ENCODE measurements at regions not wholly inside any gene's neighbourhood (a gene's known extent, or its start where the extent isn't known, plus 50 kb on each side); places are given as distances from the start of the nearest gene placed in this dataset.
"Not testable (repeated sequence)": the region's sequence is repeated elsewhere in the genome, so short reads cannot be mapped to it uniquely, and the experiment has no call there.

DNA sequence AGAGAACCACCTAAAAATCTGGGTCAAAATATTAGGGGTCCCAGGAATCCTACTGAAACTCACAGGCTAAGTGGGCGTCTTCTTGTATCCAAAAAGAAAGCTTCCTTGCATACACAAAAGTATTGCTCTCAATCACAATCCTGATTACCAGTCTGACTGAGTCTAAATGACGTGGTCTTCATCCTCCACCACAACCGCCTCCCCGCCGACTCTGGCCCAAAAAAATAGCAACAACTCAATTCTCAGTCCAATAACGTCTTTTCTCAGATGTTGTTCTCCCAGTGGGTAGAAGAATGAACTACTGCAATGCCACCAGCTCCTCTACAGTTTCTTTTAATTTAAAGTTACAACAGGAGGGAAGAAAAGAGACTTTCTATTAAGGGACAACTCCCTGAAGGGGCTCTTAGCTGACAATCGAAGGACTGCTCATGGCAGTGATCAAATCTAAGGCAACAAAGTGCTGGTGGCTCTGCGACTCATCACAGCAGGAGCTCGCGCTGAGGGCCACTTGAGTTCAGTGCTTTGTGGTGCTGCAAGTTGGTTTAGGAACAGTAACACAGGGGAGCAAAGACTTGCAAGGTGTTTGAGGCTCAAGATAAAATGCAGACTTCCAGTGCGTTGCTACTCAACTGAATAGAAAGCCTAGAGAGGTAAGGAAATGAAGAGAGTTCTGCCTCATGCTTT, 394.1 kb downstream of the BCAT1 start:
- no peak for DNase-seq

- no peak for DNase-seq
Observed at GRCh38 chr12:24553259-24553658, 395.6 kb downstream of the BCAT1 start.

GRCh38 chr12:24551163-24551786, 397.6 kb downstream of the BCAT1 start:
- DNase-seq = peak; percentile 38

DNA sequence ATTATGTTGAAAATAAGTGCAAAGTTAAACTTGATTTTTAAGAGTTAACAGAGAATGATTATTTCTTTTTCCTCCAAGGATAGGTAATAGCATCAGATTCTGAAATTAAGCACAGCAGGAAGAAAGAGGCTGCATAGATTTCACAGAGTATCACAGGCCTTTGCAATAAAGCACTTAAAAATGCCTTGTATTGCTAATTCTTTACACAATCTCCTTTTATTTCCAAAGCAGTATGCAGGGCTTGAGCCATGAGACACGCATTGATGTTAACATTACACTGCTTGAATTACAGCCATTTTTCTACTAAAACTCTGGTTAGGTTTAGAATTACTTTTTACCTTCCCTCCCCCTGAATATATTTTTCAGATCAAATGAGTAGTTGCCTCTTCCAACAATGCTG, 398.3 kb downstream of the BCAT1 start:
- DNase-seq = no peak

DNA sequence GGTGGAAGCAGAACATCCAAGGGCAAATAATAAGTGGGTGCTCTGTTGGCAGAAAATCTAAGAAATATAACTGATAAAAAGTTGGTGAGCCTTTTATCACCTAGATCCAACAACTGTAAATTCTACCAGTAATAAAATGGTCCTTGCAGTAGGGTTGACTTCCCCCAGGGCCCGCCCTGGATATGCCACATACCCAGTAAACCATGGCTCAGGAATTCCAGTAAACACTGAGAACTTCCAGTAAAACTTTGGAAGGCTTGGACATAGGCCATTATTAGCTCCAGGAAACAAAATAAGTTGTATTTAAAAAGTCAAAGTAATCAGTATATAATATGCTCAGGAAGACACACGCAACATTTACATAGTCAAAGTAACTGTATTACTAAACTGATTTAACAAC, 402.2 kb downstream of the BCAT1 start:
- DNase-seq = no peak

GRCh38 chr12:24546084-24546483, 402.8 kb downstream of the BCAT1 start:
- DNase-seq = no peak

GRCh38 chr12:24544368-24544767, 404.5 kb downstream of the BCAT1 start:
- no peak for DNase-seq

DNA sequence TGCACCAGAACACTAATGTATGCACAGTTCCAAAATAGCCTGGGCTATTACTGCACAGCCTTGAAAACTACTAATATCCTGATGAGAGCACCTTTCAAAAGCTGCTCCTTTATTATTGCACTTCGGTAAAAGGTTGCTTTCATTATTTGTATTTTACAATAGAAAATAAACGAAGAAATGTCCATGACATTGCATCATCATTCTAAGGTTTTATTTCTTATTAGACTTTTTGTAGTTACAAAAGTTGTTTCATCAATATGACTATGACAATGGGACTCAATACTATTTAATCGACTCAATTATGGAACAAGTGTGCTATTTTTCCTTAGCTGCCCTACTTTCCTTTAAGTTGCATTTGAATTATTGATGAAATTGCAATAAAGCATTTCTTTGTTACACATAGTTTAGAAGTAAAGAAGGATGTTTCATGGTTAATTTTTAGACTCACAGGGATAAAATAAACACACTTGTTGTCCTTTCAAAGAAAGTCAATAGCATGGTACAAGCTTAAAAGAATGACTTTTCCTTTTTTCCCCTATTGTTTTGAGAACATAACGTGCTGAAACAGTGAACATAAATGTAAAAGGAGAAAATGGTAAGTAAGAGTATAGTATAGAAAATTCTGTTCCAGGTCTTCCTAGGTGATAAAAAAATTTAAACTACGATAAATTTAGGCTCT, 407.6 kb downstream of the BCAT1 start:
- DNase-seq = no peak

DNA sequence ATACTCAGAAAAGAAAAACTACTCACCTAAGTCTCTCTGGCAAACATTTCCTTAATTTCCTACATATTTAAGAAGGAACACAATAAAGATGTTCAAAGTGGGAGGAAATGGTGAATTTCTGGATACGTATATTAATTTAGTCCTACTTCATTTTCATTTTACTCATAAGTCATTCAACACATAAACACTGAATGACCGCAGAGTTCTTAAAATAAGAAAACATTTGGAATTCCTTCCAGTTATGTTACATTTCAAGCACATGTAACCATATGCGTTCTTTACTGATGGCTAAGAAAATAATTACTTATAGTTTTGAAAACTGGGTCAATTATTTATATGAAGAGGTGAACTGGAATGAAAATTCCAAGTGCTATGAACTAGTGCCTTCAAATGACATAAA, 409.3 kb downstream of the BCAT1 start:
- no peak for DNase-seq

DNA sequence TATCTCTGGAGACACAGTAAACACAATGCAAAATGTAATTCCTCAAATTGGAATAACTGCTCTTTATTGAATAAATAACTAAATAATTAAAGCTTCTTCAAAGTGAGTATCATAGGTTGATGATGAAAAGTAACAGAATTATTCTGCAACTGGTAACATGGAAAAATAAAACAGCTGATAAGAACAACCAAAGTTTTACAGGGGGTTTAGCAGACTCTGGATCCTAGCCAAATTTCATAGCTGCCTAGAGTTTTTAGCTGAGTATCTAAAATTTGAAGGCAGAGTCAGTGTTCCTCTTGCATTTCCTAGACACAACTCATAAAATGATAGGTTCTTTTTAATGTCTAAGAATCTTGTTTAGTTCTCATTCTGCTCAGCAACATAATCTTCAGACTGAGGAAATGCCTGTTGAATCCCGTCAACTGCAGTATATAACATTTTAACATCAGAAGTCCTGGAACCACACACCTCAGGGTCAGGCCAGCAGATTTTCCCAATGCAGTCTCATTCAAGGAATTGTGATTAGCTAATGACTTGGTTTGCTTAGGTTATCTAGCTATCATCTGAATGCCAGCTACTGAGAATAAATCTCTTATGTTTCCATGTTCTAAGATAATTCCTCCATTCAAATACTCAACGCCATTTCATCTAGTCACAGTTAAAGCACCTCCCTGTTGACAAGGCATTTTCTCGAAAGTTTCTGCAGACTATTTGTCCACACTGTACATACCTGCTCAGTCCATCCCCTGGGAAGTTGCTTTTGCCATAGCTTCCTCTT, 411.6 kb downstream of the BCAT1 start:
- DNase-seq = no peak

GRCh38 chr12:24535334-24536069, 413.4 kb downstream of the BCAT1 start:
- DNase-seq = no peak

DNA sequence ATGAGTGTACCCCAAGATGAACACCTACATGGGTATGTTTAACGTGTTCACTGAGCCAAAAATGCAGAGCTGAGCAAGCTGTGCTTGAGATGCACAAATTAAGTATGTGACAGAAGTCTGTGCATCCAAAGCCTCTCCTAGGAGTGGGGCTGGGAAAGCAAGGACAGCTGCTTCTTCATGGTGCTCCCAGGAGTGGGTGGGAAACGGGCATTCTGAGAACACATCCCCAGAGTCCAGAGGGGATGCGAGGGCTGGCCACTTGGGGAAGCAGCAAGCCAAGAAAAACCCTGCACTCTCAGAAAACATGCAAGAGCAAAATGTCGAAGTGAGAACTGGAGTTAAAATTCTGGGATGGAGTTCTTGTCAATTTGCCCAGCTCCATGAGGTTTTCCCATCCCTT, 414.3 kb downstream of the BCAT1 start:
- DNase-seq = no peak

DNA sequence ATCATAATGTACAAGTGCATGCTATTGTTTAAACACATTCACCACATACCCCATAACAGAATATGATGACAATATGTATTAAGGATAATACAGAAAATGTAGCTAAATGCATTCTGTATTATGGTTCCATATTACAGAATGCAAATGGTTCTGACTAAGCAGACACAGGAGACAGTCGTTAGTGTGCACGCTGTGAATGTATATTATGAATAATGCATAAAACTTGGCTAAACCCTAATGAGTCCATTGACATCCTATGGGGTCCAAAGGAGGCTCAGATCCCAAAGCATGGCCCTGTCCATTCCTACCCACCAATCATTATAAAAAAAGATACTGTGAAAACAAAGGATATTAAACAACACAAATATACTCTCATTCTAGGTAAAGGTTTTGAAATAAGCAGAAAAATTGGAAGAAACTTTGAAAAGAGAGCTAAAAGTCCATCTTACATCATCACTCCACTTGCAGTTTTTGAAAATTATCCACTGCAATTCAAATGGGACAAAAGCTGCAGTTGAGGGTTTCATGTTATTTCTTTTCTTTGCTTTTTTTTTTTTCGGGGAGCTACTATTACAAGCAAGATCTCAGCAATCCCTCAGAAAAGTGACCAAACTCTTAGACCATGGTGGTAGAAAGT, 415.1 kb downstream of the BCAT1 start:
- no peak for DNase-seq

GRCh38 chr12:24530689-24531088, 418.2 kb downstream of the BCAT1 start:
- DNase-seq = no peak

DNA sequence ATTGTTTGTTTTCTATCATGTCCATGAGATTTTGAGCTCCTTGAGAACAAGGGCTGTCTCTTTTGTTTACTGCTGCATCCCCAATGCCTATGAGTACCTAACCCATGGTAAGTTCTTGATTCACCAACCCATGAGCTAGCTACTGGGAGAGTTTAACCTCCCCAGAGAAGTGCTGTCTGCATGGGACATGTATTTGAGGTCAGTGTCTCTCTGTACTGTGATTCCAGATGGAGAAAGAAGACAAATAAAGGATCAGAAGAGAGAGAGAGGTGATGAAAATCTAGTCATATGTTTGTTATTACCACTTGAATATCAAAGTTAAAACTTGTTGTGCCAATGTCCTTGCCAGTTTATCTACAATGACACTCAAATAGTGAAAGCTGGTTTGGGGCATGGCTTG, 421.8 kb downstream of the BCAT1 start:
- DNase-seq = no peak

DNA sequence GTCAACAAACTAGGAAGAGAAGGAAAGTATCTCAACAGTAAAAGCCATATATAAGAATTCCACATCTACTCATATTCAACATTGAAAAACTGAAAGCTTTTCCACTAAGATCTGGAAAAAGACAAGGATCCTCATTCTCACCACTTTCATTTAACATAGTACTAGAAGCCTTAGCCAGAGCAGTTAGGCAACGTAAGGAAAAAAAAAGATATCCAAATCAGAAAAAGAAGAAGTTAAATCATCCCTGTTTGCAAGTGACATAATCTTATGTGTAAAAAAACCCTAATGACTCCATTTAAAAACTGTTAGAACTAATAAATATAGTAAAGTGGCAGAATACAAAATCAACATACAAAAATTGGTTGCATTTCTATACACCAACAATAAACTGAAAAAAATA, 426.2 kb downstream of the BCAT1 start:
- DNase-seq = no peak

DNA sequence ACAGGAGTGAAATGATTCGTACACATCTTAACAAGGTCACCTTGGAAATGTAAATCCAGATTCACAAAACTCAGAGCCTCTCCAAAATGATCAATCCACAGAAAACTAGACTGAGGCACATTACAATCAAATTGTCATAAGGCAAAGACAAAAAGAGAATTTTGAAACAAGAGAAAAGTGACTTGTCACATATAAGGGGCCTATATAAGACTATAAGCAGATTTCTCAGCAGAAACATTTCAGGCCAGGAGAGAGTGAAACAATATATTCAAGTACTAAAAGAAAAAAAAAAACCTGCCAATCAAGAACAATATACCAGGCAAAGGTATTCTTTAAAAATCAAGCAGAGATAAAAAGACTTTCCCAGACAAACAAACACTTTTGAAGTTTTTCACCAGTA, 429.1 kb downstream of the BCAT1 start:
- DNase-seq = no peak

DNA sequence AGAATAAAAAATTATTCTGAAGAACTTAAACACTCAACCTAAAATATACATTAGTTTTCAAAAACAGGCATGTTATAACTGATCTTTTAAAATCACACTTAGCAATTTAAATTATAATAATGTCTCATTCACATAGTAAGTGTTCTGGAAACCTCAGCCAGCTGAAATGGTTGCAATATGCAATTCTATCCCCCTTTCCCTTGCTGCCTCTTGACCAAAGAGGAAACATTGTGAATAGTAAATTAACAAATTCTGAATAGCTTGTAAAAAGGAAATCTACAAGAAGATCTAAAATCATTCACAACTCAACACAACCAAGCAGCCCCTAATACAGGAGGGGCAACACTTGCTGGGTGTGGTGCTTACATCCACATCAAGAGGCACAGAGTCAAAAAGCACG, 431.9 kb downstream of the BCAT1 start:
- DNase-seq = no peak

DNA sequence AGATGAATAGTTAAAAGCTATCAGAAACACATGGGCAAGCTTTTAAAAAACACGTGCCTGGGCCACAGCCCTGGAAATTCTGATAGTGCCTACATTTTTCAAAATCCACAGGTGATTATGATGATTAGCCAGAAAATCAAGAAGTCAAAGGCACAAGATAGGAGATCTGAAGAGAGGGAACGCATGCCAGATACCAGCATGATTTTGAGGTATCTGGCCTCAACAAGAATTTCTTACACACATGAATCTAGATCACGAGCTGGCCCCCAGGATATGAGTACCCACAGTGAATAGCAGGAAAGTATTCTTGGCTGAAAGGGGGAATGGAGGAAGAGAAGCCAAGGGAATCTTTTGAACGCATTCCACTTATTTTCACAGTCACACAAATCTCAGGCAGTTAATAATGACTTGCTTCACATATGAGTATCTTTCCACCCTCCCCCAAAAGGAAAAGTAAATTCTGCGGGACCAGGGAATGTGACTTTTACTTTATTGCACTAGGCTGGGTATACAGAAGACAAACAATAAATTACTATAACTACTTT, 438.2 kb downstream of the BCAT1 start:
- no peak for DNase-seq

GRCh38 chr12:24507827-24508226, 441.1 kb downstream of the BCAT1 start:
- DNase-seq = no peak

DNA sequence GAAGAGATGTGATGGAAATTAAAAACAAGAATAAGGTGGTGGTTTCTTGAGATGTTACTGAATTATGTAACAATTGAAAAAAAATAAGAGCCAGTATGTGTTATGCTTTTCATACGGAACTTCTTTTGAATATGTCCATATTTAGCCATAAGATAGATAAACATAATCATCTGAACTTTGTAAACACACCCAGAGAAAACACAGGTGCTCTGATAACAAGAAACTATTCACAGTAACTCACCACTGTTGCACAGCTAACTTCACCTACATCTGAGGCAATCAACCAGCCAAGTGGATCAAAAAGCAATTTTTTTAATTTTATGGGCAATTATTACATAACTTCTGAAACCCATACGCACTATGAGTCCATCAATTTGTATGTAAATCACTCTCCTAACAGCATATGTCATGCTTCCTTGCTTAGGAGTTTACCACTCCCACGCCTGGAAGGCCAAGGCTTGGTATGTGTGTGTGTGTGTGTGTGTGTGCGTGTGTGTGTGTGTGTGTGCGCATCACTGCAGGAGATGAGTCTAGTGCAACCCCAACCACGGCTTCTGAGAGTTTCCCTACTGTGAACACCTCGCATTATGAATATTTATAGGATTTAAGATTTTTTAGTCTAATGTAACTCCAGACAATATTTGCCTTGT, 443.4 kb downstream of the BCAT1 start:
- peak; percentile 3 for DNase-seq

DNA sequence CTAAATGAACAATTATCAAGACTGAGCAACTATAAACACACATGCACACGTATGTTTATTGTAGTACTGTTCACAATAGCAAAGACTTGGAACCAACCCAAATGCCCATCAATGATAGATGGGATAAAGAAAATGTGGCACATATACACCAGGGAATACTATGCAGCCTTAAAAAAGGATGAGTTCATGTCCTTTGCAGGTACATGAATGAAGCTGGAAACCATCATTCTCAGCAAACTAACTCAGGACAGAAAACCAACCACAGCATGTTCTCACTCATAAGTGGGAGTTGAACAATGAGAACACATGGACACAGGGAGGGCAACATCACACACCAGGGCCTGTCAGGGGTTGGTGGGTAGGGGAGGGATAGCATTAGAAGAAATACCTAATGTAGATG, 445.4 kb downstream of the BCAT1 start:
- DNase-seq = not testable (repeated sequence)

Measured in NCI-H1105 treated with DMSO at 0.1 percent for 48 hours (cell line).